GM12878 (cell line): ENCODE measurements at regions not wholly inside any gene's neighbourhood (a gene's known extent, or its start where the extent isn't known, plus 50 kb on each side); places are given as distances from the start of the nearest gene placed in this dataset.
A peak's percentile ranks its signal among the peaks of the same experiment; 100 is the strongest.

Source experiments
- ATAC-seq: fragments of 200-7000 bp; cut with Tn5 transposase; 3 replicates; pipeline ENCODE4 v1.9.1; 2020; ENCODE audit warnings: mild to moderate bottlenecking, moderate library complexity
- BruUV-seq: library from RNA; stranded (reverse); fragments of 400-500 nt; replicated peaks from 2 replicates; lab custom pipeline; 2021; lab: Mats Ljungman, UMichigan
- CTCF ChIA-PET: fragments of 300-600 bp; sonication (Branson Sonifier 250); formaldehyde crosslinking; extraction: SDS; loops from one replicate; lab custom pipeline; 2021; ENCODE audit warnings: inconsistent platforms; lab: Yijun Ruan, JAX
- POLR2A ChIA-PET: fragments of 350-600 bp; formaldehyde crosslinking; extraction: SDS; loops from one replicate; lab custom pipeline; 2021; ENCODE audit warnings: inconsistent platforms; lab: Charles Lee
- RAD21 ChIA-PET: fragments of 300-600 bp; sonication (Branson Sonifier 250); formaldehyde crosslinking; loops from one replicate; lab custom pipeline; 2023; ENCODE audit warnings: antibody characterized with exemption; ENCODE audit not compliant: unreplicated experiment; lab: Charles Lee
- SMC1A ChIA-PET: fragments of 300-600 bp; sonication (Branson Sonifier 250); formaldehyde crosslinking; loops from one replicate; lab custom pipeline; 2023; ENCODE audit not compliant: unreplicated experiment, uncharacterized antibody; lab: Charles Lee
- DNase-seq: peaks from one replicate; pipeline ENCODE4 v3.0.0-alpha.2; 2011; ENCODE audit warnings: low read depth, low spot score
- FAIRE-seq: peaks from 3 replicates; lab custom pipeline; 2011; peaks lifted over from hg19 to GRCh38; lab: Jason Lieb, UNC
- H2AFZ ChIP-seq: 2 replicates; pipeline ENCODE4 v1.6.0; 2011; ENCODE audit warnings: low read depth, low read length, control low read depth; ENCODE audit not compliant: control insufficient read depth
- H3K27ac ChIP-seq: 2 replicates; pipeline ENCODE4 v1.5.1; 2011; ENCODE audit warnings: control low read depth; ENCODE audit not compliant: control insufficient read depth, insufficient read depth
- H3K27me3 ChIP-seq, 2 experiments: replicated peaks in 1 of 2; 2 replicates each; pipeline versions ENCODE4 v1.6.0 to v1.6.1; 2011; ENCODE audit warnings: low read length in 1 of 2; ENCODE audit not compliant: control insufficient read depth in 2 of 2, insufficient read depth in 2 of 2
- H3K36me3 ChIP-seq, 2 experiments: 2 replicates each; pipeline ENCODE4 v1.5.1; 2011; ENCODE audit warnings: low read length in 1 of 2; ENCODE audit not compliant: control insufficient read depth in 2 of 2, insufficient read depth in 2 of 2
- H3K4me1 ChIP-seq: 2 replicates; pipeline ENCODE4 v1.6.1; 2011; ENCODE audit warnings: mild to moderate bottlenecking, low read length, moderate library complexity, mixed read lengths; ENCODE audit not compliant: control insufficient read depth, insufficient read depth
- H3K4me2 ChIP-seq: 2 replicates; pipeline ENCODE4 v1.6.0; 2011; ENCODE audit warnings: control low read depth; ENCODE audit not compliant: control insufficient read depth, insufficient read depth
- H3K4me3 ChIP-seq: fragments of 200-600 bp; sonication (generic); 2 replicates; pipeline ENCODE4 v1.5.1; 2016
- H3K79me2 ChIP-seq: 2 replicates; pipeline ENCODE4 v1.6.0; 2011; ENCODE audit warnings: low read length; ENCODE audit not compliant: control insufficient read depth, insufficient read depth
- H3K9ac ChIP-seq: 2 replicates; pipeline ENCODE4 v1.8.0; 2011; ENCODE audit warnings: low read length, control low read depth, mixed read lengths; ENCODE audit not compliant: control insufficient read depth, insufficient read depth
- H3K9me3 ChIP-seq: replicated peaks from 3 replicates; pipeline ENCODE4 v1.5.1; 2011; ENCODE audit warnings: mild to moderate bottlenecking, low read length; ENCODE audit not compliant: control insufficient read depth, insufficient read depth
- H4K20me1 ChIP-seq: 2 replicates; pipeline ENCODE4 v1.6.0; 2011; ENCODE audit not compliant: control insufficient read depth, insufficient read depth
- ATF2 ChIP-seq: IDR thresholded peaks from 2 replicates; pipeline ENCODE4 v1.6.1; 2012; ENCODE audit warnings: low read length, inconsistent platforms
- ATF7 ChIP-seq: fragments of 450-650 bp; IDR thresholded peaks from 2 replicates; pipeline ENCODE4 v1.6.1; 2016; ENCODE audit warnings: low read depth, mild to moderate bottlenecking
- CEBPZ ChIP-seq: fragments of 150-350 bp; IDR thresholded peaks from 2 replicates; pipeline ENCODE4 v1.6.1; 2016; ENCODE audit warnings: low read depth, low read length
- EED ChIP-seq: sonication (generic); IDR thresholded peaks from 2 replicates; pipeline ENCODE4 v1.6.1; 2016; ENCODE audit warnings: antibody characterized with exemption, low read depth
- EZH2 ChIP-seq: IDR thresholded peaks from 2 replicates; pipeline ENCODE4 v1.6.1; 2012; ENCODE audit warnings: low read depth, mild to moderate bottlenecking, control low read depth, inconsistent platforms, low read length, borderline replicate concordance; ENCODE audit not compliant: control insufficient read depth
- IKZF2 ChIP-seq, 2 experiments: fragments of 450-650 bp; IDR thresholded peaks; 2 replicates each; pipeline ENCODE4 v1.6.1; 2017; ENCODE audit warnings: mild to moderate bottlenecking in 2 of 2, moderate library complexity in 2 of 2
- KLF5 ChIP-seq: fragments of 450-650 bp; IDR thresholded peaks from 2 replicates; pipeline ENCODE4 v1.6.1; 2014; ENCODE audit warnings: mild to moderate bottlenecking; ENCODE audit not compliant: partially characterized antibody
- MXI1 ChIP-seq: fragments of 150-350 bp; IDR thresholded peaks from 2 replicates; pipeline ENCODE4 v1.6.1; 2011; ENCODE audit warnings: low read depth, mild to moderate bottlenecking, inconsistent platforms, low read length, improper control_type of control experiment
- PRDM15 ChIP-seq: fragments of 450-650 bp; formaldehyde crosslinking; IDR thresholded peaks from 2 replicates; pipeline ENCODE4 v1.4.0; 2020; ENCODE audit warnings: mild to moderate bottlenecking, moderate library complexity
- ZSCAN29 ChIP-seq: fragments of 450-650 bp; IDR thresholded peaks from 2 replicates; pipeline ENCODE4 v1.6.1; 2017; ENCODE audit warnings: mild to moderate bottlenecking, moderate library complexity
- WGBS: methylation state at CpG from one replicate; pipeline ENCODE4 v1.1.6; 2016; ENCODE audit warnings: low lambda C conversion rate; ENCODE audit not compliant: insufficient replicate concordance, insufficient coverage; ENCODE audit errors: missing lambda C conversion rate; 5-methylcytosine and 5-hydroxymethylcytosine counted together
- in situ Hi-C: fragments of 300-500 bp; cut with MboI; formaldehyde crosslinking; loops from 9 replicates; pipeline ENCODE4 v1.14.3; 2018; ENCODE audit warnings: mixed read lengths
- intact Hi-C: fragments of 100-400 bp; cut with micrococcal nuclease; formaldehyde crosslinking; loops from one replicate; pipeline ENCODE4 v1.14.2; 2022; ENCODE audit not compliant: unreplicated experiment

- FAIRE-seq (no peak), DNase-seq (no peak), ATAC-seq (no peak)
- in situ Hi-C loops (loop anchor here (25.0 kb wide), 2 partner anchors 1494 to 1769 kb away; no protein-coding TSS in a partner anchor), intact Hi-C loops (no loop called here)
- Histone ChIP-seq H3K9me3 (no peaks in the 10 kb centered on the region), H3K9ac (no peak overlapping the region), H3K4me1 (peaks cover 83% of the 10 kb centered on the region), H3K4me2 (no peak overlapping the region), H3K79me2 (peaks cover 95% of the 10 kb centered on the region), H4K20me1 (no peaks in the 10 kb centered on the region), H3K27ac (peak overlapping the region; percentile 78), H3K36me3 (no peaks in the 10 kb centered on the region), H3K4me3 (no peak overlapping the region), H3K27me3 (no peaks in the 10 kb centered on the region), H2AFZ (no peak overlapping the region)
- ChIA-PET POLR2A (interaction anchor here (0.7 to 13.1 kb wide), 6 partner anchors 10 to 721 kb away, joined by 3 to 260 read pairs (median 14); a partner anchor contains a TSS), SMC1A (interaction anchor here (0.8 to 14.3 kb wide), 8 partner anchors 12 to 260 kb away, joined by 3 to 280 read pairs (median 5); a partner anchor contains a TSS), CTCF (interaction anchor here (1.3 to 10.3 kb wide), 6 partner anchors 10 to 59 kb away, joined by 3 to 91 read pairs (median 4); no protein-coding TSS in a partner anchor), RAD21 (interaction anchor here (1.1 to 25.9 kb wide), 5 partner anchors 8 to 62 kb away, joined by 3 to 710 read pairs (median 3); a partner anchor contains a TSS)
- TF ChIP-seq ATF7 (no peak), EZH2 (no peak), EED (no peak), IKZF2 (IDR thresholded peaks at IDR 0.05) (no peak), ATF2 (no peak), CEBPZ (no peak), PRDM15 (CRISPR knock-in tag) (no peak), ZSCAN29 (no peak), MXI1 (no peak), KLF5 (no peak)
- 98% methylated on average over 4 of the region's 4 CpGs for WGBS
- no TSS peak for BruUV-seq
These were observed 53.9 kb upstream of the PNMA1 start for GRCh38 chr14:73768107-73768506.
